ENCODE measurements at regions not wholly inside any gene's neighbourhood (a gene's known extent, or its start where the extent isn't known, plus 50 kb on each side); places are given as distances from the start of the nearest gene placed in this dataset.
"Not testable (repeated sequence)": the region's sequence is repeated elsewhere in the genome, so short reads cannot be mapped to it uniquely, and the experiment has no call there.

DNA sequence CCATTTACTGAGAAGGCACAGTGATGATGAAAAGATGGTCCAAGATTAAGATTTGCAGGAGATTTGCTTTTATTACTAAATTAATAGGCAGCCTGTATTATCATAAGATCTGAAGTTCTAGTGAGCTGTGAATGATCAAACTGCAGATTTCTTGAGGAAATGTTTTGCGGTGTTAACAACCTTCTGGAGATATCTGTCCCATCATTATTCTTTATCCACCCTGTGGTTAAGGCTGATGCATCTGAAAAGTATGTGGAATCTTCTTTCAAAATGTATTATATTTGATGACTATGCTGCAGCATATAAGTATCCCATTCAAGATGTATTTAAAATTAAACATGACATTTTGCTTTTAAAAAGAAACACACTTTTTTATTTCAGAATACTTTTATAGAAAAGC is 150.3 kb downstream of the POLR1F start:
- Histone ChIP-seq H3K4me1 (no peaks in the 10 kb centered on the region), H3K27me3 (no peaks in the 10 kb centered on the region), H3K4me3 (no peak overlapping the region), H3K9me3 (no peaks in the 10 kb centered on the region), H3K36me3 (no peaks in the 10 kb centered on the region), H3K27ac (no peak overlapping the region)
- no peak for DNase-seq
- TF ChIP-seq, protein P1, sequence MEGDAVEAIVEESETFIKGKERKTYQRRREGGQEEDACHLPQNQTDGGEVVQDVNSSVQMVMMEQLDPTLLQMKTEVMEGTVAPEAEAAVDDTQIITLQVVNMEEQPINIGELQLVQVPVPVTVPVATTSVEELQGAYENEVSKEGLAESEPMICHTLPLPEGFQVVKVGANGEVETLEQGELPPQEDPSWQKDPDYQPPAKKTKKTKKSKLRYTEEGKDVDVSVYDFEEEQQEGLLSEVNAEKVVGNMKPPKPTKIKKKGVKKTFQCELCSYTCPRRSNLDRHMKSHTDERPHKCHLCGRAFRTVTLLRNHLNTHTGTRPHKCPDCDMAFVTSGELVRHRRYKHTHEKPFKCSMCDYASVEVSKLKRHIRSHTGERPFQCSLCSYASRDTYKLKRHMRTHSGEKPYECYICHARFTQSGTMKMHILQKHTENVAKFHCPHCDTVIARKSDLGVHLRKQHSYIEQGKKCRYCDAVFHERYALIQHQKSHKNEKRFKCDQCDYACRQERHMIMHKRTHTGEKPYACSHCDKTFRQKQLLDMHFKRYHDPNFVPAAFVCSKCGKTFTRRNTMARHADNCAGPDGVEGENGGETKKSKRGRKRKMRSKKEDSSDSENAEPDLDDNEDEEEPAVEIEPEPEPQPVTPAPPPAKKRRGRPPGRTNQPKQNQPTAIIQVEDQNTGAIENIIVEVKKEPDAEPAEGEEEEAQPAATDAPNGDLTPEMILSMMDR (IDR thresholded peaks at IDR 0.05), result no peak
- no peak for TF ChIP-seq POLR2A (IDR thresholded peaks at IDR 0.05)

DNA sequence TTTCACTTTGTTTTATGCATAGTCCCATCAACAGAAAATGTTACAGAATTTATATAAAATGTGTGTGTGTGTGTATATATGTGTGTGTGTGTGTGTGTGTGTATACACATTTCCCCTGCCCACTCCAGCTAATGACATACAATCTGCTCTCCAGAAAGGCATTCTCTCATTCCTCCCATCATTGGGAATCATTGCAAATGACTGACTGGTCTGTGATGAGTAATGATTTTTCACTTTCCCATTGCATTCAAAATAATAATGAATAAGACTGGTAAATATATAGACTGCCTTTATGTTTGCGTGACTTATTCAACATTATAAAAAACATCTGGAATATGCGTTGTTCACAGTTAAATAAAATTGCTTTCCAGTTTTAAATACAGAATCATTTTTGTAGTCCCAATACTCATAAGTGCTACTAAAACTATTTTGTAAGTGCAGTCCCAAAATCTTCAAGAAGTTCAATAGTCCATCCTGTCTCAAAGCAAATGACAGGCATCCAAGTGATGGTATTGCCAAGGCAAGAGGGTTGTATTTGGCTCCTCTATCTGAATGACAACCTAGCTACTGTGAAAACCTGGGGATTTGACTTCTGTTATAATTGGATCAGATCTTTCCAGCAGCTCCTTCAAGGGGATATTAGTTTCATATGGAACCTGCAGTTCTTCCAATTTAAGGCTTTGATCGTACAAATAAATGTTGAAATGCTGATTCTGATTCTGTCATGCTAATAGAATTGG is 150.9 kb downstream of the POLR1F start:
- H3K27ac ChIP-seq, result no peak overlapping the region
- no peaks in the 10 kb centered on the region for H3K36me3 ChIP-seq
- no peak overlapping the region for H3K4me3 ChIP-seq
- H3K9me3 ChIP-seq, result no peaks in the 10 kb centered on the region
- TF ChIP-seq, protein P1 (IDR thresholded peaks at IDR 0.05), result no peak
- no peak for TF ChIP-seq POLR2A (IDR thresholded peaks at IDR 0.05)
- H3K4me1 ChIP-seq, result no peaks in the 10 kb centered on the region
- H3K27me3 ChIP-seq, result no peaks in the 10 kb centered on the region
- DNase-seq, result no peak

DNA sequence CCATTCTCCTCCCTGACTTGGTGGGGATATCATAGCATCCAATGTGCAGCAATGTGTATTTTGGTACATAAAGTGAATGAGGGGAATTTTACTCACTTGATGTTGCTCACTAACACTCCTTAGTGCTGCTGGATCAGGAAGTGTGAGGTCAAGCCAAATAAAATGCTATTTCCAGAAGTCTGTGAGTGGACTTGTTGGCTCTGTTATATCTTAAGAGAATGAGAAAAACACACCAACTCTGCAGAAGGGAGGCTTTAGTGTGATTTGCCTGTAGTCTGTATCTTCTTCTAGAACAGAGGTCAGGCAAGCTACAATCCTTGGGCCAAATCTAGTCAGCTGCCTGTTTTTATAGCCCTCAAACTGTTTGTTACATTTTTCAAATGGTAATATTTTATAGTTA is 154.3 kb downstream of the POLR1F start:
- no peaks in the 10 kb centered on the region for H3K4me1 ChIP-seq
- TF ChIP-seq, protein P1 (IDR thresholded peaks at IDR 0.05), result no peak
- TF ChIP-seq POLR2A (IDR thresholded peaks at IDR 0.05), result no peak
- DNase-seq, result no peak

DNA sequence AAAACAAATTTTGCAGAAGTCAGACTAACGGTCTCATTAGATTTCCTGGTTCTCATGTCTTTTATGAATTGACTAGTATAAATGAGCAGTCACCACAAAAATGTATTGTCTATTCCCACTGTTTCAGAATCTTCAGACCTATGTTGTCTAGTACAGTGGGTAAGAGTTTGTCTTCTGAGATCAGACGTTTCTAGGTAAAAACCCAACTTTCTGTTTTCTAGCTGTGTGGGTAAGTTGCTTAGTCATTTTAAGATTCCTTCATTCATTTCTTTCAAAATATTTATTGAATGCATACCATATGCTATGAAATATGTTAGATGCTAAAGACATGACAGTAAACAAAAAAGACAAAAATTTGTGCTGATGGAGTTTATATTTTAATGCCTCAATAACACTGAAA is 156.3 kb downstream of the POLR1F start:
- Histone ChIP-seq H3K4me1 (no peaks in the 10 kb centered on the region), H3K9me3 (no peaks in the 10 kb centered on the region), H3K36me3 (no peaks in the 10 kb centered on the region), H3K4me3 (no peak overlapping the region), H3K27ac (no peak overlapping the region), H3K27me3 (no peaks in the 10 kb centered on the region)
- TF ChIP-seq, protein P1 (IDR thresholded peaks at IDR 0.05), result no peak
- TF ChIP-seq POLR2A (IDR thresholded peaks at IDR 0.05), result no peak
- no peak for DNase-seq

More for the DNA sequence above, 154.3 kb downstream of the POLR1F start:
- H3K4me3 ChIP-seq, result no peak overlapping the region
- H3K9me3 ChIP-seq, result no peaks in the 10 kb centered on the region
- no peaks in the 10 kb centered on the region for H3K36me3 ChIP-seq
- H3K27ac ChIP-seq, result no peak overlapping the region
- H3K27me3 ChIP-seq, result no peaks in the 10 kb centered on the region

DNA sequence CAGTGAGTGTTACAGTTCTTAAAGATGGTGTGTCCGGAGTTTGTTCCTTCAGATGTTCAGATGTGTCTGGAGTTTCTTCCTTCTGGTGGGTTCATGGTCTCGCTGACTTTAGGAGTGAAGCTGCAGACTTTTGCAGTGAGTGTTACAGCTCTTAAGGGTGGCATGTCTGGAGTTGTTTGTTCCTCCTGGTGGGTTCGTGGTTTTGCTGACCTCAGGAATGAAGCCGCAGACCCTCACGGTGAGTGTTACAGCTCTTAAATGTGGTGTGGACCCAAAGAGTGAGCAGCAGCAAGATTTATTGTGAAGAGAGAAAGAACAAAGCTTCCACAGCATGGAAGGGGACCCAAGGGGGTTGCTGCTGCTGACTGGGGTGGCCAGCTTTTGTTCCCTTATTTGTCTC is 159.6 kb downstream of the POLR1F start:
- not testable (repeated sequence) for H3K9me3 ChIP-seq, DNase-seq, H3K27me3 ChIP-seq, H3K36me3 ChIP-seq, H3K4me1 ChIP-seq, H3K27ac ChIP-seq, H3K4me3 ChIP-seq

DNA sequence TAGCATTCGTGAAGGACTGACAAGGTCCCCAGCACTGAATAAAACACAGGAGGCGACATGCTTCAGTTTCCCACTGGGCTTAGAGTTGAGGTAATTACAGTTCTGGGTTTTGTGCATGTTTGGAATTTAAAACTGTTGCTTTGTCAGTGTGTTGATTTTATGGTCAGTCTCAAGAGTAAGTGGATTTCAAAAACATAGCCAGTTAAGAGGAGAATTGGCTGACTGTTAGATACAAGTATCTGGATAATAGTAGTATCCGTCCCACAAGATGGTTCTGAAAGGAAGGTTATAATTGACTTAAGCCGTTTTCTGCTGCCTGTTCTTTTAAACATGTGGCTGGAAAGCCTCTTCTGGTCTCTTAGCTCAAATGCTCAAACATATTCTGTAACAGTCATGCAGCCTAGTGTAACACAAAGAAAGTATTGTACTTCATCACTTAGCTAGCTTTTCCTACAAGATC is 170.9 kb downstream of the POLR1F start:
- TF ChIP-seq, protein P1 (IDR thresholded peaks at IDR 0.05), result no peak
- TF ChIP-seq POLR2A (IDR thresholded peaks at IDR 0.05), result no peak
- no peak for DNase-seq
- Histone ChIP-seq H3K4me1 (no peaks in the 10 kb centered on the region), H3K36me3 (no peaks in the 10 kb centered on the region), H3K4me3 (no peak overlapping the region), H3K27me3 (no peaks in the 10 kb centered on the region), H3K27ac (no peak overlapping the region), H3K9me3 (no peaks in the 10 kb centered on the region)

All from Peyer's patch (tissue), 4 donors.